ENCODE measurements at regions not wholly inside any gene's neighbourhood (a gene's known extent, or its start where the extent isn't known, plus 50 kb on each side); places are given as distances from the start of the nearest gene placed in this dataset.
"Not testable (repeated sequence)": the region's sequence is repeated elsewhere in the genome, so short reads cannot be mapped to it uniquely, and the experiment has no call there.

GRCh38 chr18:38756436-38756835, 1190.8 kb upstream of the CELF4 start:
- H3K9me3 ChIP-seq: no peaks in the 10 kb centered on the region
- H3K36me3 ChIP-seq: no peaks in the 10 kb centered on the region
- no peak for DNase-seq
- H3K27me3 ChIP-seq: no peaks in the 10 kb centered on the region
- H3K4me3 ChIP-seq: no peak overlapping the region

- Histone ChIP-seq H3K27me3 (no peaks in the 10 kb centered on the region), H3K9me3 (no peaks in the 10 kb centered on the region), H3K36me3 (no peaks in the 10 kb centered on the region), H3K4me3 (no peak overlapping the region)
- no peak for DNase-seq
These were observed 1186.8 kb upstream of the CELF4 start for GRCh38 chr18:38752430-38752829.

- no peaks in the 10 kb centered on the region for H3K9me3 ChIP-seq
- no peak for DNase-seq
- no peaks in the 10 kb centered on the region for H3K27me3 ChIP-seq
These were observed 1186.3 kb upstream of the CELF4 start for GRCh38 chr18:38751898-38752297.

GRCh38 chr18:38751211-38751610, 1185.6 kb upstream of the CELF4 start:
- no peaks in the 10 kb centered on the region for H3K9me3 ChIP-seq
- H3K36me3 ChIP-seq: no peaks in the 10 kb centered on the region
- H3K27me3 ChIP-seq: peaks cover under 1% of the 10 kb centered on the region; the same call in 1 of the 2 replicates
- DNase-seq: no peak
- H3K4me3 ChIP-seq: no peak overlapping the region

More at GRCh38 chr18:38751898-38752297, 1186.3 kb upstream of the CELF4 start:
- H3K36me3 ChIP-seq: no peaks in the 10 kb centered on the region
- no peak overlapping the region for H3K4me3 ChIP-seq

DNA sequence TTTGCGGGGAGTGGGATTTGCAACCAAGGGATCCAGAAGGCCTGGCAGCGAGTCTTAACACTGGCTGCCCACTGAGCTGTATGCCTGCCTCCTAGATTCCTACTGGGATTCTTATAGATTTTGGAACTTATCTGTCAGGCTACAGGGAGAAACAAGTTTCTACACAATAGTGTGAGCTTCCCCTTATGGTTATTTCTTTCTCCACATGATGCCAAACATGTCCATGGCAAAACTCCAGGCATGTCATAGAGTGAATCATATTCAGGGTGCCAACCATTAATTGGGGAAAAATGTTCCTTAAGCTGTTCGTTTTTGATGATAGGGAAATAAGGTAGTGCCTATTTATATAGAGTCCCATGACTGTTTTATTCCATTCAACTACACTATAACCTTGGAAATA, 1185.2 kb upstream of the CELF4 start:
- no peak for DNase-seq
- H3K27me3 ChIP-seq: peaks cover 5% of the 10 kb centered on the region; the same call in 1 of the 2 replicates
- no peak overlapping the region for H3K4me3 ChIP-seq
- H3K9me3 ChIP-seq: no peaks in the 10 kb centered on the region
- no peaks in the 10 kb centered on the region for H3K36me3 ChIP-seq

DNA sequence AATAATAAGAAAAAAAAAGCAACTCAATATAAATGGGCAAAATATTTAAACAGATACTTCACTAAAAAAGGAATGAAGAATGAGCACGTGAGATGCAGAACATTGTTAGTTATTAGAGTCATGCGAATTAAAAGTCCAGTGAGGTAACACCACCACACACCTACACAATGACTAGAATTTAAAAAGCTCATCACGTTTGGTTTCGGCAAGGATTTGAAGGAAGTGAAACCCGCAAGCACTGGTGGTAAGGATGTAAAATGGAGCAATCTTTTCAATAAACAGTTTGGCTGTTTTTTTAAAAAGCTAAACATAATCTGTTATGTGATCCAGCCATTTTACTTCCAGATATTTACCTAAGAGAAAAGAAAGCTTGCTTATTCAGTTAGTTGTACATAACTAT, 1181.6 kb upstream of the CELF4 start:
- DNase-seq: no peak
- no peaks in the 10 kb centered on the region for H3K36me3 ChIP-seq
- H3K4me3 ChIP-seq: no peak overlapping the region
- no peaks in the 10 kb centered on the region for H3K9me3 ChIP-seq
- peaks cover 5% of the 10 kb centered on the region; the same call in 1 of the 2 replicates for H3K27me3 ChIP-seq

DNA sequence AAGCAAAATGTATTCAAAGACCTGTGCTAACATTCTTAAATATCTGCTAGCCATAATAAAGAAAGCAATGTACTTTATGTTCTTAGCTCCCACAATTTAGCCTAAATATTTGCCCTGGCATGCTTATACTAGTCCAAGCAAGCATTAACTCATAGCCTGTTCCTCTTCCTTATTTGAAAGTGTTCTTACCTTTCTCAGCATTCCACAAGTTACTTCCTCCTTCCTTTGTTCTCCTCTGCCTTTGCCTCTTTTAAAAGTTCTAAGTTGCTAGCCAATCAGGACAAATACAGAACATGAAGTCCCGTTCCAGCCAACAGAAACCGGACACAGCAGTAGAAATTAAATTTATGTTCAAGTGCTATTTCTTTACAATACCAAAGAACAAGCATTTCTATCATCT, 1154.6 kb upstream of the CELF4 start:
- not testable (repeated sequence) for H3K9me3 ChIP-seq, H3K27me3 ChIP-seq, H3K36me3 ChIP-seq, DNase-seq, H3K4me3 ChIP-seq

DNA sequence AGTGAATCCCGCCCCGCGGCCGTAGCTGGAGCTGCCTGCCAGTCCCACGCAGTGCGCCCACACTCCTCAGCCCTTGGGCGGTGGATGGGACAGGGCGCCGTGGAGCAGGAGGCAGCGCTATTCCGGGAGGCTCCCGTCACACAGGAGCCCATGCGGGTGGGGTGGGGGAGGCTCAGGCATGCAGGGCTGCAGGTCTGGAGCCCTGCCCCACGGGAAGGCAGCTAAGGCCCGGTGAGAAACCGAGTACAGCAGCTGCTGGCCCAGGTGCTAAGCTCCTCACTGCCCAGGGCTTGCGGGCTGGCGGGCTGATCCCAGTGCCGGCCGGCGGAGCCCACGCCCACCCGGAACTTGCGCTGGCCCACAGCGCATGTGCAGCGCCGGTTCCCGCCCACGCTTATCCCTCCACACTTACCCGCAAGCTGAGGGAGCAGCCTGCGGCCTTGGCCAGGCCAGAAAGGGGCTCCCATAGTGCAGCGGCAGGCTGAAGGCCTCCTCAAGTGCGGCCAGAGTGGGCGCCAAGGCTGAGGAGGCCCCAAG, 1152.8 kb upstream of the CELF4 start:
- DNase-seq: no peak
- no peaks in the 10 kb centered on the region for H3K36me3 ChIP-seq
- H3K4me3 ChIP-seq: no peak overlapping the region
- no peaks in the 10 kb centered on the region for H3K27me3 ChIP-seq
- no peaks in the 10 kb centered on the region for H3K9me3 ChIP-seq

- Histone ChIP-seq H3K36me3 (no peaks in the 10 kb centered on the region), H3K4me3 (no peak overlapping the region), H3K9me3 (no peaks in the 10 kb centered on the region), H3K27me3 (no peaks in the 10 kb centered on the region)
- no peak for DNase-seq
These were observed 1143.5 kb upstream of the CELF4 start for GRCh38 chr18:38709122-38709521.

- Histone ChIP-seq H3K36me3 (no peaks in the 10 kb centered on the region), H3K27me3 (no peaks in the 10 kb centered on the region), H3K9me3 (no peaks in the 10 kb centered on the region), H3K4me3 (no peak overlapping the region)
- no peak for DNase-seq
These were observed 1140.8 kb upstream of the CELF4 start for GRCh38 chr18:38706373-38706772.

DNA sequence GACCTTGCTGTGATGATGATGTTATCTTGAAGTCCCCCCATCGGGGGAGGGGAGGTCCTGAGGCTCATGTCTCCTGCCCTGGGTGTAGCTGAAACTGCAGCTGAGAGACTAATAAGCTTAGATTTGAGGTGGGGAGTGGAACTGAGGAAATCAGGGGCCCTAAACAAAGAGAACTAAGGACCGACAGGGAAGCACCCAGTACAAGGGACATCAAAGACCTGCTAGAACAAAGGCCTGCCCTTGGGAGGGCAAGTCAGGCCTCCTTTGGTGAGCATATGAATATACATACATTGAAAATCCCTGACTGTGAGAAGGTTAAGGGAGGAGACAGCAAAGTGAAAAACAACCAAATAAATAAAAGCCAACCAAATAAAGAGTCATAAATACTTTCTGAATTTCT, 1132.5 kb upstream of the CELF4 start:
- H3K27me3 ChIP-seq: no peaks in the 10 kb centered on the region
- no peaks in the 10 kb centered on the region for H3K36me3 ChIP-seq
- no peaks in the 10 kb centered on the region for H3K9me3 ChIP-seq
- H3K4me3 ChIP-seq: no peak overlapping the region
- DNase-seq: no peak

DNA sequence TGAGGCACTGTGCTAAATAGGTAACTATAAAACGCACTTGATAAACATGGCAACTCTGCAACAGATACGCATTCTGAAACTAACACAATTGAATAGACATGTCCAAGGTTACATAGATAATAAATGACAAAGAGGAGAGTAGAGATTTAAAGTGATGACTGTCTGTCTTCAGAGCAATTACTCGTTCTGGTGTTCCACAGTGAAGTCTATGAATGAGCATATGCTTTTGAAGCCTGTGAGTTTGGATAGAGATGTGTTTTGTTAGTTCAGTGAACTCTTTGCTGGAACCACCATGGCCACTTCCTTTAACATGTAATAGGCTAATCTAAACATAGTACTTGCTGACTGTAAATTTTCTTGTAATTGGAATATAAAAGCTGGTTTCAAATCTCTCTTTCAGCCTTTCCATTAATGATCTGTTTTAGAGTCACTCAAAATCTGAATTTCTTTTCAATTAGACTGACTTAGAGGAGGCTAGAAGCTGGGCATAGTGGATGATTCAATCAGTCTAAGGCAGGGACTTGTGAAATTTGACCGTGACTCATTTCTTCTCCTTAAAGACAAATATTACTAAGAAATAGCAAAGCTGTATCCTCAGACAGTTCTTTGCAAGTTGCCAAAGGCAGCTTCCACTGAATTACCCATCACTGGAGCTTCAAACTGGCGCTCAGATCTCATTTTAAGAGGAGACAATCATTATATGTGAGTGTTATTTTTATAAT, 1130.1 kb upstream of the CELF4 start:
- no peaks in the 10 kb centered on the region for H3K9me3 ChIP-seq
- no peaks in the 10 kb centered on the region for H3K27me3 ChIP-seq
- no peak for DNase-seq
- no peak overlapping the region for H3K4me3 ChIP-seq
- H3K36me3 ChIP-seq: no peaks in the 10 kb centered on the region

DNA sequence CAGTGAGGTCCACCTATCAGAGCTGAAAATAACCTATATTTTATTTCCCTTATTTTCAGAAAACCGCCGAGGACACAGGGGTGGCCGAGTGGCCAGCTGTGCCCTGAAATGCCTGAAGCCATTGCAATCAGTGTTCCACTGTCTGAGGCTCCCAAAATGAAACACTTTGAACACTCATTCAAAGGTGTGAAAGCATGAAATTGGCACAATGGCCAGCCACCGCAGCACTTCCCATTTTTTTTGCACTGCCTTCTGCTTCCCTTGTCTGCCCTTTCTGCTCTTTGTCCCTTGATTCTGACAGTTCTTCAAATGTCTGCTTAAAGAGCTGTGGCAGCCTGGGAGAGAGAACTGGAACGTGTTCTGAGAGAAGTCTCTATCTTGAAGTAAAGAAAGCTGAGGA, 1127.5 kb upstream of the CELF4 start:
- H3K27me3 ChIP-seq: no peaks in the 10 kb centered on the region
- H3K36me3 ChIP-seq: no peaks in the 10 kb centered on the region
- no peak for DNase-seq
- no peaks in the 10 kb centered on the region for H3K9me3 ChIP-seq
- H3K4me3 ChIP-seq: no peak overlapping the region

DNA sequence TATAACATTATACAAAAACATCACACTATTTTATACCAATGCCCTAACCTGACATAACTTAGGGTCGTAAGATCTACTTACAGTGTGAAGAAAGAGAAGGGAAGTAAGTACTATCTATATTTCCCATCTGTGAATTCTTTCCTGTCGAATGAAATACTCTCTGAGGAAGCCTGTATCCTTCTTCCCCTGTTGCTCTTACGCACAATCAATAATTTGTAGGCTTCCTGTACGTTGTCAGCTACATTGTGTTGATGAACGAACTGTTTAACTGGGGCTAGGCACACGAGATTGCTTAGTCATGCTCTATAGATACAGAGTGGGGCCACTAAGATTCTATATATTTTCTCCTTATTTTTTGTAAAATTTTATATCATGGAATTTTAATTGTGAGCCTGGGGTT, 1125.0 kb upstream of the CELF4 start:
- H3K27me3 ChIP-seq: no peaks in the 10 kb centered on the region
- no peaks in the 10 kb centered on the region for H3K9me3 ChIP-seq
- no peaks in the 10 kb centered on the region for H3K36me3 ChIP-seq
- no peak for DNase-seq
- H3K4me3 ChIP-seq: no peak overlapping the region

- Histone ChIP-seq H3K9me3 (no peaks in the 10 kb centered on the region), H3K36me3 (no peaks in the 10 kb centered on the region), H3K27me3 (no peaks in the 10 kb centered on the region), H3K4me3 (no peak overlapping the region)
- no peak for DNase-seq
These were observed 1122.8 kb upstream of the CELF4 start for GRCh38 chr18:38688416-38688815.

DNA sequence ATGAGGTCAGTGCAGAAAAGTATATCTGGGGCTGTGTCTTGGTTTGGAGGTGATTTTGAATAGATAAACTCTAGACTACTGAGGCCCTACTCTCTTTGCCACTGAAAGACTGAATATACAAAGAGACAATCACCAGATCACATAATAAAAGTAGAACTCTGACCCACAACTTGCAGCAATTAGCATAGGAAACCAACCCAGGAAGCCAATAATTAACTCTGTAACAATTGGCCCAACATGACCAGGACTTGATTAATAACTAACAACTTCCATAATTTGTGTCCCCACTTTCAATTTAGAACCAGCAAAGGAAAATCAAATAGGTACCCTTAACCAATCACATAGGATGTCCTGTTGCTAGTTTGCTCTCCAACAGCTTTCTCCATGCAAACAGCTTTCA, 1104.9 kb upstream of the CELF4 start:
- DNase-seq: no peak
- no peak overlapping the region for H3K4me3 ChIP-seq
- no peaks in the 10 kb centered on the region for H3K27me3 ChIP-seq
- H3K36me3 ChIP-seq: no peaks in the 10 kb centered on the region
- no peaks in the 10 kb centered on the region for H3K9me3 ChIP-seq

DNA sequence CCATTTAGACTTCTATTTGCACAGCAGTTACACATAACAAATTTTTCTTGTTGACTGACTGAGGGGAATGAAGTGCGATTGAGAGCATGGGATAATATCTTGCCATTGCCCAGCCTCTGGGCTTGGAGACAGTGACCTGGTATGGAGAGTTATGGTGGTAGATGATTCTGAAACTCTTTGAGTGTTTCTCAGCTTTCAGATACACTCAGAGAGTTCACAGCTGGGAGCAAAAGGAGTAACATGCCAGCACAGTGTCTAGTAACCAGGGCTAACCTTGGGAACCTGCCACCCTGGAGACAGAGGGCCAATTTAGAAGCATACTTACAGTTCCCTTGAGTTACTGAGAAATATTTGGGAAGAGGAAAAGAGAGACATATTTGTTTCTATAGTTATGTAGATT, 1099.3 kb upstream of the CELF4 start:
- Histone ChIP-seq H3K27me3 (no peaks in the 10 kb centered on the region), H3K4me3 (no peak overlapping the region), H3K36me3 (no peaks in the 10 kb centered on the region), H3K9me3 (no peaks in the 10 kb centered on the region)
- no peak for DNase-seq

DNA sequence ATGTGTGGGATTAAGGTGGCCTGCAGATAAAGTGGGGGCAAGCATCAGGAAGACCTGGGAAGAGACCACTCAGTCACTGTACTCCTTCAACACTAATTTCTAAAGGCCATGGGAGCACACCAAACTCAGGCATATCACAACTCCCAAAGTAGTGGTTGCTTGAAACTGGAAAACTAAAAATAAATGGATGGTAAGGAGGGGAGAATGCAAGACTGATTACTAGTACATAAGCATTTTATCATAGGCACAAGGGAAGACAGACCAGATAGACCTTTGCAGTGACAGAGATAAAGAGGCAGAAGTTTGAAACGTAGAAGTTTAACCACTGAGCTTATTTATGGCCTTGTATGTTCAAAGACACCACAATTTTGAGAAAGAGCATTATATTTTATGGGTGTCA, 1098.1 kb upstream of the CELF4 start:
- Histone ChIP-seq H3K4me3 (no peak overlapping the region), H3K9me3 (no peaks in the 10 kb centered on the region), H3K36me3 (no peaks in the 10 kb centered on the region), H3K27me3 (no peaks in the 10 kb centered on the region)
- no peak for DNase-seq

Measured in MG63 (cell line).